ENCODE measurements at regions not wholly inside any gene's neighbourhood (a gene's known extent, or its start where the extent isn't known, plus 50 kb on each side); places are given as distances from the start of the nearest gene placed in this dataset.

DNA sequence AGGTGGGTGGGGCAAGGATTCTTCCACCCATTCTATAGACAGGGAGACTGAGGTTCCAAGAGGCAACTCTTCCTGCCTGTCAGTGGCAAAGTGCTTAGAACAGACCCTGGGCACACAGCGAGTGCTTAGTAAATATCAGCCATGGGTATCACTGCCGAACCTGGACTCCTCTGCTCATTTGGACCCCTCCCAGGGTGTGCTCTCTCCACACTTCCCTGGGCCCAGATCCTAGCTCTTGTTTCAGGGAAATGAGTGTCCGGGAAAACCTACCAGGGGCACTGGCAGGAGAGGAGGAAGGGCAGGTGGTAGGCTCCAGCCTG is 136.3 kb downstream of the CYP26B1 start:
- Histone ChIP-seq H3K4me1 (ENCODE audit: control insufficient read depth, insufficient read depth, low read length) (no peaks in the 10 kb centered on the region), H3K4me3 (no peak overlapping the region), H3K79me2 (ENCODE audit: control insufficient read depth, insufficient read depth, low read length) (no peaks in the 10 kb centered on the region), H3K9ac (ENCODE audit: control insufficient read depth, insufficient read depth, low read length) (no peak overlapping the region), H3K27ac (ENCODE audit: control insufficient read depth, insufficient read depth) (no peak overlapping the region), H4K20me1 (ENCODE audit: control insufficient read depth, insufficient read depth) (no peaks in the 10 kb centered on the region), H2AFZ (ENCODE audit: control insufficient read depth, low read depth, low read length) (no peak overlapping the region), H3K9me3 (replicated peaks; ENCODE audit: control insufficient read depth, insufficient read depth, low read length) (no peaks in the 10 kb centered on the region), H3K36me3 (ENCODE audit: control insufficient read depth in 2 of 2, insufficient read depth in 2 of 2, low read length in 1 of 2) (no peaks in the 10 kb centered on the region), H3K4me2 (ENCODE audit: control insufficient read depth, insufficient read depth) (no peak overlapping the region), H3K27me3 (replicated peaks in 1 of 2; ENCODE audit: control insufficient read depth in 2 of 2, insufficient read depth in 2 of 2, low read length in 1 of 2) (no peaks in the 10 kb centered on the region; a peak in 2 of 4 replicates)
- no peak for DNase-seq (ENCODE audit: low read depth, low spot score)
- SMC1A ChIA-PET (ENCODE audit: uncharacterized antibody, unreplicated experiment) = no interaction called here
- intact Hi-C loops (cut with micrococcal nuclease; ENCODE audit: unreplicated experiment) (no loop called here), in situ Hi-C loops (cut with MboI) (no loop called here)
- RAD21 ChIA-PET (ENCODE audit: unreplicated experiment) = no interaction called here
- ATAC-seq = no peak
- no peak for FAIRE-seq
- 43% methylated on average over 3 of the region's 3 CpGs for WGBS (ENCODE audit: insufficient coverage, insufficient replicate concordance, low lambda C conversion rate, missing lambda C conversion rate)
- TF ChIP-seq, protein P1, sequence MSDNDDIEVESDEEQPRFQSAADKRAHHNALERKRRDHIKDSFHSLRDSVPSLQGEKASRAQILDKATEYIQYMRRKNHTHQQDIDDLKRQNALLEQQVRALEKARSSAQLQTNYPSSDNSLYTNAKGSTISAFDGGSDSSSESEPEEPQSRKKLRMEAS (IDR thresholded peaks at IDR 0.05; ENCODE audit: low read depth, low read length) = no peak
- TF ChIP-seq SP1 (IDR thresholded peaks at IDR 0.05; ENCODE audit: low read depth, low read length) (no peak), PAX8 (IDR thresholded peaks at IDR 0.05) (no peak), SIN3A (IDR thresholded peaks at IDR 0.05; ENCODE audit: low read depth, low read length) (no peak), POLR2AphosphoS5 (IDR thresholded peaks at IDR 0.05; ENCODE audit: low read length) (no peak), MEF2A (IDR thresholded peaks at IDR 0.05; ENCODE audit: insufficient read depth, low read depth, low read length) (no peak), SPI1 (IDR thresholded peaks at IDR 0.05; ENCODE audit: borderline replicate concordance, insufficient read depth, low read depth, low read length) (no peak), JUND (IDR thresholded peaks at IDR 0.05; ENCODE audit: low read depth, low read length) (no peak)
- CTCF ChIA-PET = no interaction called here
- POLR2A ChIA-PET = no interaction called here
- no TSS peak for BruUV-seq (replicated peaks)

DNA sequence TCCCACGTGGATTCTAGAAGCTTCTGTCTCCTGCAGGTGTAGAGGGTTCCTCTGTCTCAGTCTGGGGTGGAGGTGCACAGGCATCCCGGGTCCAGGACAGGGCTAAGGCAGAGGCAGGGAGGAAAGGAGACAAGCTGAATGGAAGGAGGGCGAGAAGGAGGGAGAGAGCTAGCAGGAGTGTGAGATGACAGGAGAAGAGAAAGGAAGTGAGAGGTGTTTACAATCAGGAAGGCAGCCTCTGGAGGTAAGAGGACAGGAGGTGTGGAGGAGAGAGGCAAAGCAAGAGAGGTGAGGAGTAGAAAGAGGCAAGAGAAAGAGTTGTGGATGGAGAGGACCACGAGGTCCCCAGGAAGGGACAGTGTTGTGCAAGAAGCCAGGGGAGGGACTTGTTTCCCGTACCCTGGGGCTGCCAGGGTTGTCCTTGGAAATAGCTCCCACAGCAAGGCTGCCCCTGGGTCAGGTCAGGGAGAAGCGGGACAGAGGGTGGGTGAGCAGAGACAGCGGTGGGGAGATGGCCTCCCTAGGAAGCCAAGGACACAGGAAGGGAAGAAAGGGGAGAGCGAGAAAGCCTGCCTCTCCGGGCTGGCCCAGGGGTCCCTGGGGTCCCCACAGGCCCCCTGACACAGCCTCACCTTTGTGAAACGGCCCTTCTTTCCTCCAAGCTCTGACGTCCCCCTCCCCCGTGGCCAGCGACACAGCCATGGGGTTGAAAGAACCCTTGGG is 136.9 kb downstream of the CYP26B1 start:
- no peak overlapping the region for H3K27ac ChIP-seq (ENCODE audit: control insufficient read depth, insufficient read depth)
- no TSS peak for BruUV-seq (replicated peaks)
- H3K9me3 ChIP-seq (replicated peaks; ENCODE audit: control insufficient read depth, insufficient read depth, low read length) = no peaks in the 10 kb centered on the region
- H3K4me3 ChIP-seq = no peak overlapping the region
- intact Hi-C loops (cut with micrococcal nuclease; ENCODE audit: unreplicated experiment) (no loop called here), in situ Hi-C loops (cut with MboI) (no loop called here)
- ATAC-seq = no peak
- ChIA-PET POLR2A (no interaction called here), SMC1A (ENCODE audit: uncharacterized antibody, unreplicated experiment) (no interaction called here), CTCF (no interaction called here), RAD21 (ENCODE audit: unreplicated experiment) (no interaction called here)
- no peaks in the 10 kb centered on the region for H4K20me1 ChIP-seq (ENCODE audit: control insufficient read depth, insufficient read depth)
- H3K36me3 ChIP-seq (ENCODE audit: control insufficient read depth in 2 of 2, insufficient read depth in 2 of 2, low read length in 1 of 2) = no peaks in the 10 kb centered on the region
- FAIRE-seq = no peak
- H3K79me2 ChIP-seq (ENCODE audit: control insufficient read depth, insufficient read depth, low read length) = no peaks in the 10 kb centered on the region
- WGBS (ENCODE audit: insufficient coverage, insufficient replicate concordance, low lambda C conversion rate, missing lambda C conversion rate) = 14% methylated on average over 11 of the region's 13 CpGs
- no peak overlapping the region for H3K4me2 ChIP-seq (ENCODE audit: control insufficient read depth, insufficient read depth)
- H3K9ac ChIP-seq (ENCODE audit: control insufficient read depth, insufficient read depth, low read length) = no peak overlapping the region
- no peak for DNase-seq (ENCODE audit: low read depth, low spot score)
- no peaks in the 10 kb centered on the region for H3K4me1 ChIP-seq (ENCODE audit: control insufficient read depth, insufficient read depth, low read length)
- no peak overlapping the region for H2AFZ ChIP-seq (ENCODE audit: control insufficient read depth, low read depth, low read length)
- H3K27me3 ChIP-seq (replicated peaks in 1 of 2; ENCODE audit: control insufficient read depth in 2 of 2, insufficient read depth in 2 of 2, low read length in 1 of 2) = no peaks in the 10 kb centered on the region; a peak in 2 of 4 replicates
- no peak for TF ChIP-seq NFYB (IDR thresholded peaks at IDR 0.05; ENCODE audit: insufficient read depth, low read depth, low read length)
- TF ChIP-seq, protein P2, sequence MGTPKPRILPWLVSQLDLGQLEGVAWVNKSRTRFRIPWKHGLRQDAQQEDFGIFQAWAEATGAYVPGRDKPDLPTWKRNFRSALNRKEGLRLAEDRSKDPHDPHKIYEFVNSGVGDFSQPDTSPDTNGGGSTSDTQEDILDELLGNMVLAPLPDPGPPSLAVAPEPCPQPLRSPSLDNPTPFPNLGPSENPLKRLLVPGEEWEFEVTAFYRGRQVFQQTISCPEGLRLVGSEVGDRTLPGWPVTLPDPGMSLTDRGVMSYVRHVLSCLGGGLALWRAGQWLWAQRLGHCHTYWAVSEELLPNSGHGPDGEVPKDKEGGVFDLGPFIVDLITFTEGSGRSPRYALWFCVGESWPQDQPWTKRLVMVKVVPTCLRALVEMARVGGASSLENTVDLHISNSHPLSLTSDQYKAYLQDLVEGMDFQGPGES (IDR thresholded peaks at IDR 0.05) = no peak
- TF ChIP-seq, protein P3, sequence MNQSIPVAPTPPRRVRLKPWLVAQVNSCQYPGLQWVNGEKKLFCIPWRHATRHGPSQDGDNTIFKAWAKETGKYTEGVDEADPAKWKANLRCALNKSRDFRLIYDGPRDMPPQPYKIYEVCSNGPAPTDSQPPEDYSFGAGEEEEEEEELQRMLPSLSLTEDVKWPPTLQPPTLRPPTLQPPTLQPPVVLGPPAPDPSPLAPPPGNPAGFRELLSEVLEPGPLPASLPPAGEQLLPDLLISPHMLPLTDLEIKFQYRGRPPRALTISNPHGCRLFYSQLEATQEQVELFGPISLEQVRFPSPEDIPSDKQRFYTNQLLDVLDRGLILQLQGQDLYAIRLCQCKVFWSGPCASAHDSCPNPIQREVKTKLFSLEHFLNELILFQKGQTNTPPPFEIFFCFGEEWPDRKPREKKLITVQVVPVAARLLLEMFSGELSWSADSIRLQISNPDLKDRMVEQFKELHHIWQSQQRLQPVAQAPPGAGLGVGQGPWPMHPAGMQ (IDR thresholded peaks at IDR 0.05; ENCODE audit: borderline replicate concordance) = no peak
- no peak for TF ChIP-seq HDAC2 (IDR thresholded peaks at IDR 0.05)
- TF ChIP-seq CBX5 (IDR thresholded peaks at IDR 0.05; ENCODE audit: low read depth) = no peak
- no peak for TF ChIP-seq YY1 (IDR thresholded peaks at IDR 0.05; ENCODE audit: low read depth, low read length)
- TF ChIP-seq FOXK2 (IDR thresholded peaks at IDR 0.05) = no peak
- TF ChIP-seq STAT1 (conservative IDR thresholded peaks at IDR 0.05) = no peak

Measured in GM12878 (cell line).